T-helper 2 cell treated with Interferon-gamma antibody and Interleukin-4, amounts not matched to agents 100 ng/mL and 5 ng/mL, for 36 hours (primary cell): ENCODE measurements at regions not wholly inside any gene's neighbourhood (a gene's known extent, or its start where the extent isn't known, plus 50 kb on each side); places are given as distances from the start of the nearest gene placed in this dataset.

Experiments
- intact Hi-C: fragments of 100-400 bp; cut with micrococcal nuclease; formaldehyde crosslinking; loops from one replicate; pipeline ENCODE4 v1.15.1; 2023

- intact Hi-C loops, result no loop called here
These were observed 296.9 kb downstream of the NUAK1 start for GRCh38 chr12:105841840-105842239.

GRCh38 chr12:105843561-105843960 lies 295.2 kb downstream of the NUAK1 start:
- intact Hi-C loops, result no loop called here

- intact Hi-C loops, result no loop called here
These were observed 294.6 kb downstream of the NUAK1 start for GRCh38 chr12:105843986-105844760.

GRCh38 chr12:105846331-105846730 lies 292.4 kb downstream of the NUAK1 start:
- intact Hi-C loops, result no loop called here

- intact Hi-C loops, result no loop called here
These were observed 291.7 kb downstream of the NUAK1 start for GRCh38 chr12:105847068-105847467.

GRCh38 chr12:105848286-105848685 lies 290.5 kb downstream of the NUAK1 start:
- intact Hi-C loops, result no loop called here

GRCh38 chr12:105850103-105850968 lies 288.4 kb downstream of the NUAK1 start:
- intact Hi-C loops, result no loop called here

GRCh38 chr12:105852496-105852895 lies 286.3 kb downstream of the NUAK1 start:
- intact Hi-C loops, result no loop called here

GRCh38 chr12:105852951-105853350 lies 285.8 kb downstream of the NUAK1 start:
- intact Hi-C loops, result no loop called here

- intact Hi-C loops, result no loop called here
These were observed 284.7 kb downstream of the NUAK1 start for GRCh38 chr12:105854071-105854470.

GRCh38 chr12:105855361-105856047 lies 283.2 kb downstream of the NUAK1 start:
- intact Hi-C loops, result no loop called here

- intact Hi-C loops, result no loop called here
These were observed 282.7 kb downstream of the NUAK1 start for GRCh38 chr12:105856048-105856405.

GRCh38 chr12:105858981-105859710 lies 279.6 kb downstream of the NUAK1 start:
- intact Hi-C loops, result no loop called here

- intact Hi-C loops, result no loop called here
These were observed 278.1 kb downstream of the NUAK1 start for GRCh38 chr12:105860561-105861207.

GRCh38 chr12:105861227-105861626 lies 277.5 kb downstream of the NUAK1 start:
- intact Hi-C loops, result no loop called here

- intact Hi-C loops, result no loop called here
These were observed 276.5 kb downstream of the NUAK1 start for GRCh38 chr12:105862163-105862821.

GRCh38 chr12:105864316-105864715 lies 274.4 kb downstream of the NUAK1 start:
- intact Hi-C loops, result no loop called here

- intact Hi-C loops, result no loop called here
These were observed 273.9 kb downstream of the NUAK1 start for GRCh38 chr12:105864901-105865300.

GRCh38 chr12:105865886-105866285 lies 272.9 kb downstream of the NUAK1 start:
- intact Hi-C loops, result no loop called here

GRCh38 chr12:105874121-105874520 lies 264.6 kb downstream of the NUAK1 start:
- intact Hi-C loops, result no loop called here
